ENCODE measurements at regions not wholly inside any gene's neighbourhood (a gene's known extent, or its start where the extent isn't known, plus 50 kb on each side); places are given as distances from the start of the nearest gene placed in this dataset.
"Not testable (repeated sequence)": the region's sequence is repeated elsewhere in the genome, so short reads cannot be mapped to it uniquely, and the experiment has no call there.

GRCh38 chr2:195343942-195344530 lies 313.0 kb upstream of the SLC39A10 start:
- no peak for DNase-seq (ENCODE audit: low spot score)

GRCh38 chr2:195343540-195343939 lies 313.5 kb upstream of the SLC39A10 start:
- no peak for DNase-seq (ENCODE audit: low spot score)

- no peak for DNase-seq (ENCODE audit: low spot score)
Observed at GRCh38 chr2:195342061-195342460, 315.0 kb upstream of the SLC39A10 start.

- DNase-seq (ENCODE audit: low spot score) = no peak
Observed at GRCh38 chr2:195338856-195339255, 318.2 kb upstream of the SLC39A10 start.

GRCh38 chr2:195337597-195337996 lies 319.4 kb upstream of the SLC39A10 start:
- no peak for DNase-seq (ENCODE audit: low spot score)

- DNase-seq (ENCODE audit: low spot score) = no peak
Observed at GRCh38 chr2:195333869-195334268, 323.2 kb upstream of the SLC39A10 start.

GRCh38 chr2:195331966-195332365 lies 325.1 kb upstream of the SLC39A10 start:
- DNase-seq (ENCODE audit: low spot score) = no peak

GRCh38 chr2:195331129-195331528 lies 325.9 kb upstream of the SLC39A10 start:
- no peak for DNase-seq (ENCODE audit: low spot score)

GRCh38 chr2:195330513-195330956 lies 326.5 kb upstream of the SLC39A10 start:
- DNase-seq (ENCODE audit: low spot score) = peak; percentile 60

GRCh38 chr2:195329784-195330183 lies 327.2 kb upstream of the SLC39A10 start:
- DNase-seq (ENCODE audit: low spot score) = not testable (repeated sequence)

GRCh38 chr2:195326537-195326936 lies 330.5 kb upstream of the SLC39A10 start:
- DNase-seq (ENCODE audit: low spot score) = no peak

GRCh38 chr2:195322324-195322723 lies 334.7 kb upstream of the SLC39A10 start:
- peak; percentile 18 for DNase-seq (ENCODE audit: low spot score)

- no peak for DNase-seq (ENCODE audit: low spot score)
Observed at GRCh38 chr2:195320413-195320973, 336.5 kb upstream of the SLC39A10 start.

- no peak for DNase-seq (ENCODE audit: low spot score)
Observed at GRCh38 chr2:195319548-195320412, 337.2 kb upstream of the SLC39A10 start.

GRCh38 chr2:195319112-195319460 lies 337.9 kb upstream of the SLC39A10 start:
- DNase-seq (ENCODE audit: low spot score) = no peak

- DNase-seq (ENCODE audit: low spot score) = peak; percentile 49
Observed at GRCh38 chr2:195318440-195319111, 338.4 kb upstream of the SLC39A10 start.

GRCh38 chr2:195317550-195317949 lies 339.5 kb upstream of the SLC39A10 start:
- DNase-seq (ENCODE audit: low spot score) = no peak

GRCh38 chr2:195316486-195316885 lies 340.5 kb upstream of the SLC39A10 start:
- no peak for DNase-seq (ENCODE audit: low spot score)

GRCh38 chr2:195313962-195314361 lies 343.1 kb upstream of the SLC39A10 start:
- DNase-seq (ENCODE audit: low spot score) = no peak

GRCh38 chr2:195312662-195313061 lies 344.4 kb upstream of the SLC39A10 start:
- no peak for DNase-seq (ENCODE audit: low spot score)

GRCh38 chr2:195308163-195308562 lies 348.9 kb upstream of the SLC39A10 start:
- peak; percentile 14 for DNase-seq (ENCODE audit: low spot score)

GRCh38 chr2:195307751-195308150 lies 349.3 kb upstream of the SLC39A10 start:
- DNase-seq (ENCODE audit: low spot score) = peak; percentile 48

- no peak for DNase-seq (ENCODE audit: low spot score)
Observed at GRCh38 chr2:195304310-195304709, 352.7 kb upstream of the SLC39A10 start.
